ENCODE measurements at regions not wholly inside any gene's neighbourhood (a gene's known extent, or its start where the extent isn't known, plus 50 kb on each side); places are given as distances from the start of the nearest gene placed in this dataset.

GRCh38 chr14:100468557-100468956 is 118.7 kb downstream of the BEGAIN start:
- TF ChIP-seq CTCF (IDR thresholded peaks at IDR 0.05 in 2 of 3, conservative IDR thresholded peaks at IDR 0.05 in 1 of 3; ENCODE audit: borderline replicate concordance in 1 of 3, insufficient read depth in 1 of 3, low read depth in 2 of 3, low read length in 2 of 3) (no peak), ZNF274 (IDR thresholded peaks at IDR 0.05; ENCODE audit: low read depth, low read length) (no peak)

Measured in HCT116 (cell line).